GM21515 (cell line): ENCODE measurements at regions not wholly inside any gene's neighbourhood (a gene's known extent, or its start where the extent isn't known, plus 50 kb on each side); places are given as distances from the start of the nearest gene placed in this dataset.
A peak's percentile ranks its signal among the peaks of the same experiment; 100 is the strongest.

Source experiments
- ATAC-seq: cut with Tn5 transposase; IDR thresholded peaks from one replicate; pipeline ENCODE4 v1.9.1; 2021; ENCODE audit not compliant: unreplicated experiment

DNA sequence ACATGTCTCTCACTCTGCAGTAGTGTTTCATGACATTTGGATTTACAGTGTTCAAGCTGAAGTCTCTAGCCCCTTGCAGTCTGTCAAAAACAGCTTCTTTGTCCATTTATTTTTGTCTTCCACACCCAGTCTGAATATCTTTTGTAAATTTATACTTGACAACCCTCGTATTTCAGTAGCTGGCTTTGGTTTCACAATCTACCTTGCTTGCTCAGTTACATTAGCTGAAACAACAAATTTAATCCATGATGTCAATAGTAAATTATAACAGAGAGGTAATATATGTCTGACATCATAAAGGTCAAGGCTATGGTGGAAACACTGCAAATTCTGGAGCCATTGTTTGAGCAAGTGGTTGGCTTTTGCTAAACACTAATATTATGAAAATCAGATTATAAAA is 328.7 kb downstream of the MTX2 start:
- ATAC-seq: no peak

DNA sequence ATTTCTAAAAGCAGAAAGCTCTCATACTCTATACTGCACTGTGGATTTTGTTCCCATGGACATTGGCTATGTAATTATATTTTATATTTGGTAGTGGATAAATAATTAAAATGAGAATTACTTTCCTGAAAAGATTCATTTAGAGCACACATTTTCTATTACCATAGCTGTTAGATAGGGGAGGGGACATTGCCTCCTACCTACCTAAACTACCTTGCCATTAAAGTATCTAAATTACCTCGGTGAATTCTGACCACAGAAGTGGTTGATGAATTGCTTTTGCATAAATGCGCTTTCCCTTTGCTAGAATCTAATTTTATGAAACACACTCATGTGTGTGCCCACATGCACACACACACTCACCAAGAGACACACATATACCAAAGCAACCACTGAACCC is 329.1 kb downstream of the MTX2 start:
- ATAC-seq: no peak

DNA sequence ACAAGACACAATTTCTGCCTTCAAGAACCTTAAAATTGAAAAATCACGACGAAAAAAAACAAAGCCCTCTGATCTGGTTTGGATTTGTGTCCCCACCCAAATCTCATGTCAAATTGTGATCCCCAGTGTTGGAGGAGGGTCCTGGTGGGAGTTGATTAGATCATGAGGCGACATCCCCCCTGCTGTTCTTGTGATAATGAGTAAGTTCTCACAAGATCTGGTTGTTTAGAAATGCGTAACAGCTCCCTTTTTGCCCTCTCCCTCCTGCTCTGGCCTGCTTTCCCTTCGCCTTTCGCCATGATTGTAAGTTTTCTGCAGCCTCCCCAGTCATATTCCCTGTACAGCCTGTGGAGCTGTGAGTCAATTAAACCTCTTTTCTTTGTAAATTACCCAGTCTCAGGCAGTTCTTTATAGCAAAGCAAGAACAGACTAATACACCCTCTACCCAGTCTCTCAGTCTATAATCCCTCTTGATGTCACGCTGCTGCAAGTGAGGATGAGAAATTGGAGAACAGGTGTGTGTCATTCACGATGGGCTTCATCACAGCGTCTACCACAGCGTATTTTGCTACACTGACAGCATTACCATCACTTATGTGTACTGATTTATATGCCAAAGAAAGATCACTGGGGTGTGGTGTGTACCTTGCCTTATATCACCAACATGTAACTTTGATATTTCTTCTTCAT is 330.7 kb downstream of the MTX2 start:
- no peak for ATAC-seq

DNA sequence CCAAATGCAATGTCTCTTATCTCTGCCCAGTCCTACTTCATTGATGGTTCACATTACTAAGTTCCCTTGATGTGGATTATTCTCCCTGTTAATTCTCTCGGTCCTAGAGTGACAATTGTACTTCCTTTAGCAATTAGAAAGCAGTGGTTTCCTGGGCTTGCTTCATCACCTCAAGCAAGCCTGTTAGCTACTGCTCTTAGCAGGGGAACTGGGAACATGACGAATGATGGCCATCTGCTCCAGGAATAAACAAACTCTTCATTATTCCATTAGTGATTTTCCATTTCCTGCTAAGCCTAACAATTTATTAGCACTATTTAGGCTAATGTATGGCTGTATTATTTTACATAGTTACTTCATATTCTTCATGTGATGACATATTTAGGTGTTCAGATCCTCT is 331.8 kb downstream of the MTX2 start:
- no peak for ATAC-seq

DNA sequence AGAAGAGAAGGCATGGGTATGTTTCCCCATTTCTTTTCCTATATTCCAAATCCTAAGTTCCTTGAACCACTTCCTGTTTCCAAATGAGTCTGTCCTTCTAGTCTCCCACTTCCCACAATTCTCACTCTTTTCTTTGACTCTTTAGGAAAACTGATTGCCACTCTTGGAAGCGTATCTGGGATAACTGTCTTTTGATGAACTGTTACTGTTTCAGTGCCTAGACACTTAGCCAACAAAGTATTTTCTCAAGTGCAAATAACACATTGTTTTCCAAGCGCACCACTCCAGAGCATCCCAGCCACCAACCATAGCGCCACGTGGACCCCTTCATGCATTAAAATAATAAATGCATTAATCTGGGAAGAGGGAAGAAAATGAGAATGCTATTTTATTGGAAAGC is 342.8 kb downstream of the MTX2 start:
- ATAC-seq: no peak

DNA sequence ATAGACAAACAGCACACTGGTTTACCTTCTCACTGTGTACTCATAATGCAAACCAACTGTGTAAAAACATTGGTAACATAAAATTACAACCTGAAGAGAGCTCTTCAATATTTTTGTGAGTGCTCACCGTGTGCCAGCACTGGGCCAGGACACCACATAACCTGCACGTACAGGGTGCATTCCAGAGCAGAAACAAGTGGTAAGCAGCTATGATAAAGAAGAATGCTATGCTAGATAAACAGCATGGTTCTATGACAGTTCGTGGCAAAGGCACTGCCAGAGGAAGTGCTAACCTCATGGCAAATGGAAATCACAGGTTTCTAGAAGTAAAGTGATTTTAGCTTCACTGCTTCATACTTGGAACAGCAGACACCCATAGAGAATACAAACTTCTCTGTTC is 343.5 kb downstream of the MTX2 start:
- no peak for ATAC-seq

DNA sequence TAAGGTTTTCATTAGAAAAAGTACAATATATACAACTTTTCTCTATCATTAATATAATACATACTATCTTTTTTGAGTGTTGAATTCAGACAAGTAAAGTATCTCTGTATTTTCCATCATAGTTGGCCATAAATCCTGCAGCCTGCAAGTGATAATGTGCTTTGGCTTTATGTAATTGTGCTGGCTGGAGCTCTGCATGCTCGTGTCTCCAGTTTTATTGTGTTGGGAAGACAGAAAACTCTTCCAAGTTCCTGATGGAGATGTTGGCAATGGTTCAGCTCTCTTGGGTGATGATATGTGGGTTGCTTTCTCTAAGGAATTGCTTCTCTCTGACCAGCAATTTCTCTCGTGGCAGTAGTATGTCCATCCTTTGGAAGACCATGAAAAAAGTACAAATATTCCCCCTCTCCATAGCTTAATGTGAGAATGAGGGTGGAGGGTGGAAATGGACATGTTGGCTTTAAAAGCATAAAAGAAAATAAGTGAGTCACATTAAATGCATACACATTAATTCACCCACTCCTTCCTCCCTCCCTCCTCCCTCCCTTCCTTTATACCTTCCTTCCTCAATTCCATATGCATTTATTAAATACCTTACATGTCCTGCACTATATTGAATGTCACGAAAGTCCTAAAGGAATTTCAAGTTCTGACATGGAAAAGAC is 344.2 kb downstream of the MTX2 start:
- no peak for ATAC-seq

DNA sequence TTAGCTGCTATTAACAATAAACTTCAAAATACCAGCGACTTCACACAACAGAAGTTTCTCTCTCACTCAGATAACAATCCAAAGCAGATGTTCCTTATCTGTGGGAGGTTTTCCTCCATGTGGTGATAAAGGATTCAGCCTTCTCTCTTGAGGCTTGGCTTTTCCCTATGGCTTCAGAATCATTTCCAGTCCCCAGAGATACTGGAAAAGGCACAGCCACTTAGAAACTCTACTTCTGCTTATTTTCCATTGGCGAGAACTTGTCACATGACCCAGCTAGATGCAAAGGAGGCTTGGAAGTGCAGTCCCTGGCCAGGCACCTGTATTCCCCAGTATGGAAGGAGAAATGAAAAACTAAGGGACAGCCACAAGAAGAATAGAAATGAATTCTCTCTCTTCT is 344.8 kb downstream of the MTX2 start:
- ATAC-seq: no peak

DNA sequence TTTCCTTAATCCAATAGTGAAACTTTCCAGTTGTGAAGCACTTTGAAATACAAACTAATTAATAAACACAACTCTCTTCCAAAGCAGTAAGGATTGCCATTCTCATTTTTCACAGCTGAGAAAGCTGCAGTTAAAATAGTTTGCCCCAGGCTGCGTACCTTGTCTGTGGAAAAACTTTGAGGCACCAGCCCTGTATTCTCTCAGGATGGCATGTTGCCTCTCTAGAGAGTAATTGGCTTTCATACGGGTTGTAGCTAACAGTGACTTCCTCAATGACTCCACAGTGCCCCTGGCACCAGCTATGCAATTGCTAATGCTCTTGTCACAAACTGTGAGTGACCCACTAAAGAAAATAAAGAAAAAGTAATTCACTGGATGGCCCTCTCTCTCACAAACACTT is 345.7 kb downstream of the MTX2 start:
- ATAC-seq: no peak

DNA sequence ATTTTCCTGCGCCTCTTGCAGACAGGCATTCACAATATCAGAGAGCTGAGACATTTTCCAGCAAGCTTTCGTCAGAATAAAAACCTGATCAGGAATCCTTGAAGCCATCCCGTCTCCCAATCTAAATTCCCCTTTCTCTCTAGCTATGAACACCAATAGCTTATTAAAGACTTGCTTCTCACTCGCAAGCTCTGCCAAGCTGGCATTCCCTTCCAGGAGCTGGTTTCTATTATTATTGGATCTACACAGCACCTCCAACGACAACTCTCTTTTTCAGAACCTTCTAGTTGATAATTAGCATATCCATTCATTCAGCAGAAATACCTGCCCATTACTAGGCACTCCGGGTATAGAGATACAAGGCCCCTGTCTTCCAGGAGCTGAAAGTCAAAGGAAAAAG is 350.3 kb downstream of the MTX2 start:
- ATAC-seq: no peak

DNA sequence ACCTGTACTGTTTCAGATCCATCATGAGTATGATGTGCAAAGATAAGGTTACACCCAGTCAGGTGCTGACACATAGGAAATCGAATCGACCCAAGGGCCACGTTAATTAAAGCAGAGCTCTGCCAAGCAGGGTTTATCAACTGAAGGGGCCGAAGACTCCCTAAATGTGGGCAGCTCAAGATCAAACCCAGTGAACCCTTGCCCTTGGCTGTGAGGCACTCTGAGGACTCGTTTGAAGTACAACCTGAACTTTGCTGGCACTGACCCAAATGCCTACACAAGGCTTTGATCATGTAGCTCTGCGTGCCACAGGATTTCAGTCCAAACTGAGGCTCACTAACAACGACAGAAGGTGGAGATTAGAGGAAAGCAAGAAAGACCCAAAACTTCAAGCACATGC is 352.1 kb downstream of the MTX2 start:
- ATAC-seq: no peak

DNA sequence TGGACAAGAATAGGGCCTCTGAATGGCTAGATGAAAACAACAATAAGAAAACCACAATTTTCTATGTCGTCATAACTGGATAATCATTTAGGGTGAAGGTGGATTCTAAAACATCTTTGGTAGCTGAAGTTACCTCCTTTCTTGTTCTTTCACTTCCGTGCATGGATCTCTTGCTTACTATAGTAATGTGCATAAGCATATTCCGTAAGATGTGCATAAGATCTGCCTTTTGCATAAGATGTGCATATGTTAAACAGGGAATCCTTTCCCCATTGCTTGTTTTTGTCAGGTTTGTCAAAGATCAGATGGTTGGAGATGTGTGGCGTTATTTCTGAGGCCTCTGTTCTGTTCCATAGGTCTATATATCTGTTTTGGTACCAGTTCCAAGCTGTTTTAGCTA is 353.6 kb downstream of the MTX2 start:
- no peak for ATAC-seq

DNA sequence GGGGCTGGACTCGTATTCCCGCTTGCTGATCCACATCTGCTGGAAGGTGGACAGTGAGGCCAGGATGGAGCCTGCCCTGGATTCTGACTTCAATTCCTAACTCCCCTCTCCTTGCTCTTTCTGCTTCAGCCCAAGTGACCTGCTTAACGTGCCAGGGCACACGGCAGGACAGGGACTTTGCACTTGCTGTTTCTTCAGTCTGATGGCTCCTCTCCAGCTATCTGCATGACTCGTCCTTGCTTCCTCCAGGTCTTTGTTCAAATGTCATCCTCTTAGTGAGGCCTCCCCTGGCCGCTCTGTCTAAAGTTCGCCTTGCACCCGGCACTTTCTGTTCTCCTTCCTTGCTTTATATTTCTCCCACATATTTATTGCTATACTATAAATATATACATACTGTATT is 357.6 kb downstream of the MTX2 start:
- no peak for ATAC-seq

DNA sequence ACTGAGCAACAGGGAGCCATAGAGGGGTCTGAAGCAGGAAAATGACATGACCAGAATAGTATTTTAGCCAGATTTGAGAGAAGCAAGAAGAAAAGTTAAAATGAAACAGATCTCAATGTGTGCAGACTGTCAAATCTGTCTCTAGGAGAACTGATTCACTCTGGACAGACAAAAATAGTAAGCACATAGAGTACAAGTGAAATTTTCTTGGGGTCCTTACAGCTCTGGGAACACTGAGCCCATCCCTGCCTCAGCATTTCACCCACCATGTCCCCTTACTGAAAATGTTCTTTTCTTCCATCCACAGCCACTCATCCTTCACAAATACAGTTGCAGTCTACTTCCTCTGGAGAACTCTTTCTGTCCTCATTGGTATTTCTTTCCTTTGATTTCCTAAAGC is 359.2 kb downstream of the MTX2 start:
- ATAC-seq: no peak

DNA sequence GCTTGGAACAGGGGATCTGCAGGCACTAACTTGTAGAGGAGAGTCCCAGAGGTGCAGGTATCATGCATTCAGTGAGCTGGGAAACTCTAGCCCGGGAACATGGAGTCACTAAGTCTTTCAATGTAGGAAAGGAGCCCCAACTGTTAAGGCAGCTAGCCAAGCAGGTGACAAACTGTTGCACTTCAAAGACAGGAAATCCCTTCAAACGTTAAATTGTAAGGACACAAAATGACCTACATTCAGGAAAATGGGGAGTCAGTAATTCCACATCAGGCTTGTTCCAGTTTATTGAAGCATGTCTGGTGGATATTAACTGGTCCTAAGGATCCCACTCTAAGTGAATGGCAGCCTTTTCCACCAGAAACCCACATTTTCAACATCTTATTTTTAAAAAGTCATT is 364.5 kb downstream of the MTX2 start:
- ATAC-seq: no peak

DNA sequence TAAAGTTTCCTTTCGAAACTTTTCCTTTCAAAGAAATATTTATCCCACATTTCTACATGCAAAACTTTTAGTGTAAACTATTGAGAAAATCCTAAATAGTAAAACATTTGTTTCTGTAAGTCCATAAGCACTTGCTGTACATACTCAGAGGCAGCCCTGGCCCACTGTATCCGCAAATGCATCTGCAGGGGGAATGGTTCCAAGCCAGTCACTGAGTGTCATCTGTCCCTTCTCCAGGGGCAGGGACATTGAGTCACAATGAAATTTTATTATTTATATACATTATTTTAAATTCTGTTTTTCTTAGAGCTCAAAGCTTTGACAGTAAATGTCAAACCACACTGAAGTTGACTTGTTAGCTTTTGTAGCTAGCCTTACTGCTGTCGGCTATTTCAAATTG is 367.2 kb downstream of the MTX2 start:
- no peak for ATAC-seq

DNA sequence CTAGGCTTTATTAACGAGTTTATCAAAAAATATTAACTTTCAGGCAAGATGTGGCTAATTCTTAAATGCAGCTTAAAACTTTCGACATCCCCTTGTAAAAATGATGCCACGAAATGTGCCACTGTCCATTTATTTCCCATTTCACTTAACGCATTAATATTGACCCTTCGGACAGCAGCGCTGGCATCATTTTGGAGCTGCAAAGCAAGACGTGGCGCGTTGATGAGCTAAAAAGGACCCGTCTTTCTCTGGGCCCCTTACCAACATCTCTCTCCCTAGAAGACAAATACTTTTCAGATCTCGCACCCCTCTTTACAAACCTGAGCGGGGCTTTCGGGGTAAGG is 367.9 kb downstream of the MTX2 start:
- ATAC-seq: no peak

DNA sequence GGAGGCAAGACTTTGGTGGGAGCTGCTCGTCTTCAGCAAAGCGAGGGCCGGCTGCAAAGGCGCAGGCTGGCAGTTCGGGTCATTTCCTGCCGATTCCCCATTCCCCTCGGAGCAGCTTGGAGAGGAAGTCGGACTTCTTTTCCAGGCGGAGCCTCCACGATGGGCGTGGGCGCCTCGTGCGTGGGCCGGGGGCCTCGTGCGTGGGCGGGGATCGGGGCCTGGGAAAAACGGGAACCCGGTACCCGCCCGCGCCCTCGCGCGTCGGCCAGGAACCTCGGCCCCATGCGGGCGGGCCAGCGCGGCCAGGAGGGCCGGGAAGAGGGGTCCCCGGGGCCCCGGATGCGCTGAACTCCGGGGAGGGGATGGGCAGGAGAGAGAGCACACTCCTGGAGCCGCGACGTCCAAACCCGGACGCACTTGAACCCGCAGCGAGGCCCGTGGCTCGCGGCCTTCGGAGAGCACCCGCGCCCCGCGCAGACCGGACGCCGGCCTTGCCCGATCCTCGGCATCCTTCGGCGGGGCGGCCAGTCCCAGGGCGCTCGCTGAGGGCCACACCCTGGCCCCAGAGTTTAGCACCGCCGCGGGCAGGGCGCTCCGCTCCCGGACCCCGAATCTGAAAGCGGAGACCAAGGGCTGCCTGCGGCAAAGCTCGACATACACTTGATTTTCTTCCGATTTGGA is 368.4 kb downstream of the MTX2 start:
- peak; percentile 24 for ATAC-seq

DNA sequence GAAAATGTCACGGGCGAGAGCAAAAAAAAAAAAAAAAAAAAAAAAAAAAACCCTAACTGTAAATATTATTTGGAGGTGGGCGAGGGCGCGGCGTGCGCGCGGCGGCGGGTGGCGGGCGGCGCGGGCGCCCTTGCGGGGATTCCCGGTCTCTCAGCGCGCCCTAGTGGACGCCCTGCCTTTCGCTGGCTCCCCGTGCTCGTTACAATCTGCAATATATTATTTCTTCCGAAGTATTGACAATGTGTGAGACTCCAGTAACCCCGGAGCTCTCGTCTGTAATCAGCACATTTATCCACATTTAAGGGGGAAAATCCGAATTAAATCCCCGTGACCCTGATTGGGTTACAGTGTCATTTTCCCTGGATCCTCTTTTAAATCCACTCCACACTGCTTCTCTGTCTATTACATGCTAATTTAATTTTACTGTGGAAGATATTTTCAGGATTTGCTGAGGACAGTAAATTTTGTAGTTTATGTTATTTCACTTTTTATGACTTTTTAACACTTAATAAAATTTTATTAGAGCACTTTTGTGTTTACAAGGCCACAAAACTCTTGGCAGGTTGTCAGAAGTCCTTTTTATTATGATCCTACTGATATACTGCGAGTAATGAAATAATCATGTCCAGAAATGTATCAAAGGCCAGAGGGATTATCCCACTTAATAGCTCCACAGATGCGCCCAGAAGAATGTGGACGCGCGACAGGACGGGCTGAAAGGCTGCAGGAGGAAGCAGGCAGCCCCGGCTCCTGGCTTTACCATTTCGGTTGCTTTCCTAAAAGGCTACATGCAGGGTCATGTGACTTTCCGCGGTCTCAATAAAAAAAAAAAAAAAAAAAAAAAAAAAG is 369.1 kb downstream of the MTX2 start:
- peak; percentile 79 for ATAC-seq

DNA sequence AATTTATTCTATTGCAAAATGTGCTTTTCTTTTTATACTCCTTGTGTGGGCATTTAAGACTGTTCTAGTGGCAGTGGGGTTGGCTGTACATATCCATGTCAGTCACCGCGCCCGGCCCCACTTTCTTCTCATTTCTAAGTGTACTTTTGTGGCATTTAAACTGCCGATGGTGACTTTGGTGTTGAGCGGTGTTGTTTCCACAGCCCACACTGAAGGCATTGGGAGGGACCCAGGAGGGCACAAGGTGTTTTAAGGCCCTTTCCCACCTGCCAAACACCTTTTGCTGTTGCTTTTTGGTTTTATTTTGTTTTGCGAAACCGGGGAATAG is 369.7 kb downstream of the MTX2 start:
- no peak for ATAC-seq

DNA sequence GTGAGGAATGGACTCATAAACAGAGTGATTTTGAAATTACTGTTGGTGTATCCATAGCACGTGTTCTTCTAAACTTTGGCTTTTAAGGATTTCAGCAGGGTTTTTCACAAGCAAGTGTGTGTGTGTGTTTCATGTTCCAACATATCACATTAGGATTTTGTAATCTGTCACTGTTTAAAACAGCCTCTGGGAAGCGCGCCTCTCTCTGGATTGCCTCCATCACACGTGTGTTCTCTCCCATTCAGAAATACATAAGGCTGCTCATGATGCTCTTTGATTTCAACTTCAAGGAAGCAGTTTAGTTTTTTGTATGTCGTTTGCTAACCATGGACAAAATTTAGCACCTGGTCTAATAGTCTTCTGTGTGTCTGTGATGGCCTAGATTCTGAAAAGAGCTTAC is 370.4 kb downstream of the MTX2 start:
- no peak for ATAC-seq

DNA sequence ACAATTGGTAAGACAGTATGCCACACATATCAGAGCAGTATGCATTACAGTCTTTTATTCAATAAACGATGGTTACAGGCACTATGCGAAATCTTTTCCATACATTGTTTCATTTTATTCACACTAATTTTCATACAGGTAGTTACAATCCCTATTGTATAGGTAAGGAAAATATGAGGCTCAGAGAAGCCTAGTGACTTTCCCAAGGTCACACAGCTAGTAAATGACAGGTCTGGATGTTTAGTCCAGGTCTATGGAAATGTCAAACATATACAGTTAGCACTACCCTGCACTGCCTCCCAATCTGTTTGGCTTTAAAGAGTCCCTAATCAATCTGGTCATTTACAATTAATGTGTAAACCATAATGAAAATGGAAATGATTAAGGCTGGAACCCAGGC is 372.2 kb downstream of the MTX2 start:
- ATAC-seq: no peak
